ENCODE measurements at regions not wholly inside any gene's neighbourhood (a gene's known extent, or its start where the extent isn't known, plus 50 kb on each side); places are given as distances from the start of the nearest gene placed in this dataset.

- H3K4me3 ChIP-seq (ENCODE audit: low read depth, low read length) = no peak overlapping the region
- TF ChIP-seq, protein P1, sequence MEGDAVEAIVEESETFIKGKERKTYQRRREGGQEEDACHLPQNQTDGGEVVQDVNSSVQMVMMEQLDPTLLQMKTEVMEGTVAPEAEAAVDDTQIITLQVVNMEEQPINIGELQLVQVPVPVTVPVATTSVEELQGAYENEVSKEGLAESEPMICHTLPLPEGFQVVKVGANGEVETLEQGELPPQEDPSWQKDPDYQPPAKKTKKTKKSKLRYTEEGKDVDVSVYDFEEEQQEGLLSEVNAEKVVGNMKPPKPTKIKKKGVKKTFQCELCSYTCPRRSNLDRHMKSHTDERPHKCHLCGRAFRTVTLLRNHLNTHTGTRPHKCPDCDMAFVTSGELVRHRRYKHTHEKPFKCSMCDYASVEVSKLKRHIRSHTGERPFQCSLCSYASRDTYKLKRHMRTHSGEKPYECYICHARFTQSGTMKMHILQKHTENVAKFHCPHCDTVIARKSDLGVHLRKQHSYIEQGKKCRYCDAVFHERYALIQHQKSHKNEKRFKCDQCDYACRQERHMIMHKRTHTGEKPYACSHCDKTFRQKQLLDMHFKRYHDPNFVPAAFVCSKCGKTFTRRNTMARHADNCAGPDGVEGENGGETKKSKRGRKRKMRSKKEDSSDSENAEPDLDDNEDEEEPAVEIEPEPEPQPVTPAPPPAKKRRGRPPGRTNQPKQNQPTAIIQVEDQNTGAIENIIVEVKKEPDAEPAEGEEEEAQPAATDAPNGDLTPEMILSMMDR (IDR thresholded peaks at IDR 0.05; ENCODE audit: insufficient read depth, low read length, severe bottlenecking) = no peak
- DNase-seq (ENCODE audit: low read depth) = no peak
- no peak for FAIRE-seq
- no peaks in the 10 kb centered on the region for H3K27me3 ChIP-seq (ENCODE audit: control insufficient read depth, insufficient read depth, low read length)
- no peaks in the 10 kb centered on the region for H3K36me3 ChIP-seq (ENCODE audit: control insufficient read depth, insufficient read depth, low read length)
Observed at GRCh38 chr2:588074-588645, 89.0 kb downstream of the TMEM18 start.

- no peak overlapping the region for H3K4me3 ChIP-seq (ENCODE audit: low read depth, low read length)
- DNase-seq (ENCODE audit: low read depth) (no peak), FAIRE-seq (no peak)
- H3K27me3 ChIP-seq (ENCODE audit: control insufficient read depth, insufficient read depth, low read length) = no peaks in the 10 kb centered on the region
- H3K36me3 ChIP-seq (ENCODE audit: control insufficient read depth, insufficient read depth, low read length) = no peaks in the 10 kb centered on the region
- TF ChIP-seq, protein P1 (IDR thresholded peaks at IDR 0.05; ENCODE audit: insufficient read depth, low read length, severe bottlenecking) = no peak
Observed at GRCh38 chr2:587087-587960, 89.9 kb downstream of the TMEM18 start.

- H3K4me3 ChIP-seq (ENCODE audit: low read depth, low read length) = no peak overlapping the region
- no peak for DNase-seq (ENCODE audit: low read depth)
- FAIRE-seq = no peak
- TF ChIP-seq, protein P1 (IDR thresholded peaks at IDR 0.05; ENCODE audit: insufficient read depth, low read length, severe bottlenecking) = no peak
- H3K36me3 ChIP-seq (ENCODE audit: control insufficient read depth, insufficient read depth, low read length) = no peaks in the 10 kb centered on the region
- no peaks in the 10 kb centered on the region for H3K27me3 ChIP-seq (ENCODE audit: control insufficient read depth, insufficient read depth, low read length)
Observed at GRCh38 chr2:586641-587076, 90.5 kb downstream of the TMEM18 start.

GRCh38 chr2:584863-585823 is 92.1 kb downstream of the TMEM18 start:
- Histone ChIP-seq H3K27me3 (ENCODE audit: control insufficient read depth, insufficient read depth, low read length) (no peaks in the 10 kb centered on the region), H3K4me3 (ENCODE audit: low read depth, low read length) (no peak overlapping the region), H3K36me3 (ENCODE audit: control insufficient read depth, insufficient read depth, low read length) (no peaks in the 10 kb centered on the region)
- TF ChIP-seq, protein P1 (IDR thresholded peaks at IDR 0.05; ENCODE audit: insufficient read depth, low read length, severe bottlenecking) = no peak
- no peak for FAIRE-seq
- DNase-seq (ENCODE audit: low read depth) = no peak

GRCh38 chr2:583666-584065 is 93.5 kb downstream of the TMEM18 start:
- Histone ChIP-seq H3K4me3 (ENCODE audit: low read depth, low read length) (no peak overlapping the region), H3K27me3 (ENCODE audit: control insufficient read depth, insufficient read depth, low read length) (no peaks in the 10 kb centered on the region), H3K36me3 (ENCODE audit: control insufficient read depth, insufficient read depth, low read length) (no peaks in the 10 kb centered on the region)
- DNase-seq (ENCODE audit: low read depth) (no peak), FAIRE-seq (no peak)
- TF ChIP-seq, protein P1 (IDR thresholded peaks at IDR 0.05; ENCODE audit: insufficient read depth, low read length, severe bottlenecking) = no peak
